ENCODE measurements at regions not wholly inside any gene's neighbourhood (a gene's known extent, or its start where the extent isn't known, plus 50 kb on each side); places are given as distances from the start of the nearest gene placed in this dataset.

- TF ChIP-seq CTCF (IDR thresholded peaks at IDR 0.05; ENCODE audit: low read depth, low read length) (no peak), EZH2phosphoT487 (IDR thresholded peaks at IDR 0.05; ENCODE audit: low read depth) (no peak)
Observed at GRCh38 chr2:4869154-4869553, 823.0 kb upstream of the SOX11 start.

Measured in OCI-LY3 (cell line).